SH-SY5Y (cell line): ENCODE measurements at regions not wholly inside any gene's neighbourhood (a gene's known extent, or its start where the extent isn't known, plus 50 kb on each side); places are given as distances from the start of the nearest gene placed in this dataset.

Experiments
- GATA2 ChIP-seq: IDR thresholded peaks from 2 replicates; pipeline ENCODE4 v1.6.1; 2011; ENCODE audit warnings: mild to moderate bottlenecking, low read depth, low read length
- GATA3 ChIP-seq: IDR thresholded peaks from 2 replicates; pipeline ENCODE4 v1.6.1; 2011; ENCODE audit warnings: low read depth, mild to moderate bottlenecking, low read length, moderate library complexity

- TF ChIP-seq GATA2 (no peak), GATA3 (no peak)
These were observed 751.8 kb downstream of the GALC start for GRCh38 chr14:87241018-87241768.

- TF ChIP-seq GATA2 (no peak), GATA3 (no peak)
These were observed 759.1 kb downstream of the GALC start for GRCh38 chr14:87233806-87234384.

DNA sequence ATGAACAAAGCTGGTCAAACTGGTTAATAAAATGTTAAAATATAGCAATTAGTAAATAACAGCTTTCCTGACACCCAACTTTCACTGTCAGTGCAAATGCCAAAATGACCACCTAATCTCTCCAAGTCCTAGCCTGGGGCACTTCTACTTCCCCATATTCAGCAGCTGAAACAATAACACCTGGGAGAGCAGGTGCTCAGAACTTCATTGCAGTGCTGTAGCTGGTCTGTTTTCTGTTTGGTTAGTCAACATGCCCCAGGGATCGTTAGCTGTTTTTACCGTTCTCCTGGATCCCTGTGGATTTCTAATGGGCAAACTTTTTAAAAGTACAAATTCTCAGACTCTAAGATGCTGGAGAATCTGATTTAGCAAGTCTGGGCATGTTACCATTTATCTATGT, 759.7 kb downstream of the GALC start:
- TF ChIP-seq GATA3 (no peak), GATA2 (no peak)

DNA sequence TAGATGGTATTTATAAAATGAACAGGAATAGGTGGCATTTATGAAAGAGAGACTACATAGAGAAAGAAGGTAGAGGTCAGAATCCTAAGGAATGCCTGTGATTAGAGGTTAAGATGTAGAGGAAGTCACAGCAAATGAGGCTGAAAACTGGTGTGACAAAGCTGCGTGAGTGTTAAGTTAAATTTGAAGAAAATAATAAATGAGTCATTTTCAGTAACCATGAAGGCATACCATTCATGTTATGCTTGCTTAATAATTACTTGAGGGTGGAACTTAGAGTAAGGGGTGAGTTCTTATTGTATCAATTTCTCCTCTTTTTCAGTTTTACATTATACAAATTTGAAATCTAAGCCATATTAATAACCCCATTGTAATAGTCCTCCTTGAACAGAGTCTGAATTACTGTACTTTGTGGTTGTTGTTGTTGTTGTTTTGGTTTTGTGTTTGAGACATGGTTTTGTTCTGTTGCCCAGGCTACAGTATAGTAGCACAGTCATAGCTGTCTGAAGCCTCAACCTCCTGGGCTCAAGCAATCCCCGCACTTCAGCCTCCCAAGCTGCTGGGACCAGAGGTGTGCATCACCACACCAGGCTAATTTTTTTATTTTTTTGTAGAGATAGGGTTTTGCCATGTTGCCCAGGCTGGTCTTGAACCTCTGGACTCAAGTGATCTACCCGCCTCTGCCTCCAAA, 761.5 kb downstream of the GALC start:
- no peak for TF ChIP-seq GATA2
- no peak for TF ChIP-seq GATA3

- TF ChIP-seq GATA3 (no peak), GATA2 (no peak)
These were observed 762.3 kb downstream of the GALC start for GRCh38 chr14:87230726-87231125.

GRCh38 chr14:87229131-87229530, 763.9 kb downstream of the GALC start:
- TF ChIP-seq GATA3 (no peak), GATA2 (no peak)

DNA sequence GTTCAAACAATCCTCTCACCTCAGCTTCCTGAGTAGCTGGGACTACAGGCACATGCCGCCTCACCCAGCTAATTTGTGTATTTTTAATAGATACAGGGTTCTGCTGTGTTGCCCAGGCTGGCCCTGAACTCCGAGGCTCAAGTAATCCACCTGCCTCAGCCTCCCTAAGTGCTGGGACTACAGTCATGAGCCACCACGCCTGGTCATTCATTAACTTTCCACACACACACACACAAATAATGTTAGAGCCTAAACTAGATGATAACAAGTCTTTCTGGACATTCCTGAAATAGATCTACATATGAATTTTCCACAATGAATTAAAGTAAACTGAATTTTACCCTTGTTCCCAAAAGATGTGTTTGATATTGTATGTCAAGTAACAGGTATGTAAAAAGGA, 776.0 kb downstream of the GALC start:
- no peak for TF ChIP-seq GATA2
- TF ChIP-seq GATA3: no peak

GRCh38 chr14:87214558-87214957, 778.4 kb downstream of the GALC start:
- TF ChIP-seq GATA3: no peak
- TF ChIP-seq GATA2: no peak

DNA sequence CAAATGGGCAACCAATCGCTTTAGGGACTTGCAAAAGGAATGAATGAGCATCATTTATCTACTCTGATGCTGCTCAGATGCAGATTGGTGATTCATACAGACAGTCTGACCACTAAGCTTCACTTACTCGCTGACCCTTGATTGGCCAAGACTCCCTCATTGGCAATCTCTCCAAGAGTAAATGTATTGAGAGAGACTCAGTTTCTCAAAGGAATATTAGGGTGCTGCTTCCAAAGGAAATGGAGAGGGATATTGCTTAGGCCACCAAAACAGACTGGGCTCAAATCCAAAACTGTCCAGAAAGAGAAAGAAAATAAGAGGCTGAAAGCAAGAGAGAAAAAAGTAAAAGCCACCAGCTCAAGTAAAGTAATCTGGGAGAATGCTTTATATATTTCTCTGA, 785.2 kb downstream of the GALC start:
- TF ChIP-seq GATA2: no peak
- TF ChIP-seq GATA3: no peak

- TF ChIP-seq GATA3: no peak
- no peak for TF ChIP-seq GATA2
These were observed 787.2 kb downstream of the GALC start for GRCh38 chr14:87205811-87206210.

- TF ChIP-seq GATA2: no peak
- no peak for TF ChIP-seq GATA3
These were observed 789.6 kb downstream of the GALC start for GRCh38 chr14:87203346-87203745.

- no peak for TF ChIP-seq GATA2
- no peak for TF ChIP-seq GATA3
These were observed 793.6 kb downstream of the GALC start for GRCh38 chr14:87199381-87199780.

GRCh38 chr14:87196436-87196835, 796.5 kb downstream of the GALC start:
- TF ChIP-seq GATA2: no peak
- TF ChIP-seq GATA3: no peak

DNA sequence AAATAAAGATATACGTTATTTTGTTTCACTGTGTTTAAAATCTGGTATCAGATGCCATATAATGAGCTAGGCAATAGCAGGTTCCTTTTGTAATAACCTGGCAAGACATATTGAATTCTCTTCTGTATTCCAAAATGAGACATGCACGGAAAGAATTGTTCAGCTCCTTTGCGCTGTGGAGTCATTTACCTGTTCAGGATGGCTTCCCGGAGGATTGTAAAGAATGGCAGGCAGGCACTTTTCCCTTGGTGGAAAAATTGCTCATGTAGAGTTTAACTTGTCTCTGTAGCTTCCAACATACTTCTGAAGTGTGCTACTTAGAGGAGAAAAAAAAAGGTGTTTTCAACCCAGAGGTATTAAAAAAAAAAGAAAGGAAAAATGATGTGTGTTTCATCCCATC, 805.2 kb downstream of the GALC start:
- TF ChIP-seq GATA2: no peak
- no peak for TF ChIP-seq GATA3

- no peak for TF ChIP-seq GATA2
- TF ChIP-seq GATA3: no peak
These were observed 806.2 kb downstream of the GALC start for GRCh38 chr14:87186737-87187136.

GRCh38 chr14:87185961-87186560, 806.9 kb downstream of the GALC start:
- TF ChIP-seq GATA2 (no peak), GATA3 (no peak)
